Effector memory CD8-positive, alpha-beta T cell (primary cell): ENCODE measurements at regions not wholly inside any gene's neighbourhood (a gene's known extent, or its start where the extent isn't known, plus 50 kb on each side); places are given as distances from the start of the nearest gene placed in this dataset.
"Not testable (repeated sequence)": the region's sequence is repeated elsewhere in the genome, so short reads cannot be mapped to it uniquely, and the experiment has no call there.

Experiments
- ATAC-seq: fragments of 150-1000 bp; cut with Tn5 transposase; replicated peaks from 2 replicates; pipeline ENCODE4 v1.10.0; 2021; ENCODE audit warnings: mild to moderate bottlenecking, moderate library complexity
- DNase-seq, 3 experiments: peaks; one replicate each; pipeline ENCODE4 v3.0.0; 2021
- H3K27ac Mint-ChIP-seq, 2 donors: one replicate each; pipeline ENCODE4 v1.8.0; 2022; ENCODE audit warnings: mild to moderate bottlenecking in 2 of 2, mixed read lengths in 2 of 2, moderate library complexity in 2 of 2
- H3K27me3 Mint-ChIP-seq, 2 donors: one replicate each; pipeline ENCODE4 v1.8.0; 2022; ENCODE audit warnings: mixed read lengths in 2 of 2
- H3K36me3 Mint-ChIP-seq: one replicate; pipeline ENCODE4 v1.8.0; 2022; ENCODE audit warnings: mild to moderate bottlenecking, moderate library complexity, mixed read lengths; ENCODE audit not compliant: insufficient read depth
- H3K4me1 Mint-ChIP-seq, 2 donors: one replicate each; pipeline ENCODE4 v1.8.0; 2022; ENCODE audit warnings: low read depth in 2 of 2, mixed read lengths in 2 of 2
- H3K4me3 Mint-ChIP-seq, 2 donors: one replicate each; pipeline ENCODE4 v1.8.0; 2022; ENCODE audit warnings: mild to moderate bottlenecking in 2 of 2, mixed read lengths in 2 of 2, moderate library complexity in 2 of 2
- H3K9me3 Mint-ChIP-seq, 2 donors: one replicate each; pipeline ENCODE4 v1.8.0; 2022; ENCODE audit warnings: mixed read lengths in 2 of 2

- ATAC-seq: no peak
Measured at GRCh38 chr3:34890247-34890646, 749.1 kb upstream of the ARPP21 start.

GRCh38 chr3:34891941-34892340 lies 747.4 kb upstream of the ARPP21 start:
- Mint-ChIP-seq H3K4me3 (no peak overlapping the region), H3K9me3 (peaks cover 1 to 20% of the 10 kb centered on the region in 2 donors), H3K27ac (no peak overlapping the region), H3K4me1 (no peaks in the 10 kb centered on the region), H3K27me3 (no peaks in the 10 kb centered on the region), H3K36me3 (peaks cover 3% of the 10 kb centered on the region)
- DNase-seq (no peak), ATAC-seq (no peak)

More at GRCh38 chr3:34890247-34890646, 749.1 kb upstream of the ARPP21 start:
- Mint-ChIP-seq H3K36me3 (peaks cover 3% of the 10 kb centered on the region), H3K27me3 (no peaks in the 10 kb centered on the region), H3K27ac (no peak overlapping the region), H3K9me3 (peaks cover 6 to 18% of the 10 kb centered on the region in 2 donors), H3K4me1 (no peaks in the 10 kb centered on the region), H3K4me3 (no peak overlapping the region)
- DNase-seq: no peak

DNA sequence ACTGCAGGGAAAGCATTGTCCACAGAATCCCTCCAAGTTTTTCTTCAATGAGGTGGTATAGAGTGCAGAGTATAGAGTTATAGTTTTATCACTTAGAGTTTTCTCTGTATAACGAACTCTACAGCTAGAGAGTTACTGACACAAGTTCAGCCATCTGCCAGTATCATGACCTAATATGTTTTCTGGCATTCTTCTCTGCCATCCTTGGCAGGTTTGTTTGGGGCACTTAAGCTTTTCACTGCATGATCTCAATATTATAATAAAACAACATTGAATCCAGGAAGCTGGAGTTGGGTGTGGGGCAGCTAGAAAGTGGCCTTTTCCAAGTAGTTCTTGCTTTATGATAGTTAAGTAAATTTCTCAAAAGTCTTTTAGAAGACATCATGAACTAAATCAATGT lies 743.5 kb upstream of the ARPP21 start:
- peaks cover 4 to 13% of the 10 kb centered on the region in 2 donors for H3K9me3 Mint-ChIP-seq
- H3K27me3 Mint-ChIP-seq: no peaks in the 10 kb centered on the region
- DNase-seq (no peak), ATAC-seq (no peak)
- no peaks in the 10 kb centered on the region for H3K36me3 Mint-ChIP-seq
- no peak overlapping the region for H3K4me3 Mint-ChIP-seq
- no peaks in the 10 kb centered on the region for H3K4me1 Mint-ChIP-seq
- no peak overlapping the region for H3K27ac Mint-ChIP-seq

DNA sequence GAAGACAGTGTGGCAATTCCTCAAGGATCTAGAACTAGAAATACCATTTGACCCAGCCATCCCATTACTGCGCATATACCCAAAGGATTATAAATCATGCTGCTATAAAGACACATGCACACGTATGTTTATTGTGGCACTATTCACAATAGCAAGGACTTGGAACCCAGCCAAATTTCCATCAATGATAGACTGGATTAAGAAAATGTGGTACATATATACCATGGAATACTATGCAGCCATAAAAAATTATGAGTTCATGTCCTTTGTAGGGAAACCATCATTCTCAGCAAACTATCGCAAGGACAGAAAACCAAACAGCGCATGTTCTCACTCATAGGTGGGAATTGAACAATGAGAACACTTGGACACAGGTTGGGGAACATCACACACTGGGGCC lies 729.6 kb upstream of the ARPP21 start:
- H3K27ac Mint-ChIP-seq, H3K9me3 Mint-ChIP-seq: not testable (repeated sequence)

DNA sequence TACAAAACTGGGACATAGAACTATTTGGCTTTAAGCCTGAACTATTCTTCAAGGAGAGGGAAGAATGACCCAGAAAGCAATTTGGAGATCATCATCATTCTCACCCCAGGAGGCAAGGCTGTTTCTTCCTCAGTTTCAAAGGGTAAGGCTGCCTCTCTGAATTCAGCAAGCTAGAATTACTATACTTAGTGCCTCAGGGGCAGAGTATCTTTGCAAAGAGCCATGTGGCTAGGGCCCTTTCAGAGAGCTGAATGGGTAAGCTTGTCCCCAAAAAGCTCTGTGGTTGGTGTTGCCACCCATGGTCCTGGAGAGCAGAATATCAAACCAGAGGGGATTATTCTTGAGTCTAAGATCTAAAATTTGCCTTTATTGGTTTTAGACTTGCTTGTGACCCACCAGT lies 720.3 kb upstream of the ARPP21 start:
- ATAC-seq: no peak
- H3K36me3 Mint-ChIP-seq: no peaks in the 10 kb centered on the region
- DNase-seq: no peak
- peaks cover 2 to 12% of the 10 kb centered on the region in 2 donors for H3K9me3 Mint-ChIP-seq
- no peak overlapping the region for H3K27ac Mint-ChIP-seq
- H3K4me3 Mint-ChIP-seq: no peak overlapping the region
- no peaks in the 10 kb centered on the region for H3K27me3 Mint-ChIP-seq
- H3K4me1 Mint-ChIP-seq: no peaks in the 10 kb centered on the region

More for the DNA sequence above, 729.6 kb upstream of the ARPP21 start:
- H3K27me3 Mint-ChIP-seq, H3K4me1 Mint-ChIP-seq, H3K36me3 Mint-ChIP-seq, H3K4me3 Mint-ChIP-seq, ATAC-seq, DNase-seq: not testable (repeated sequence)

GRCh38 chr3:34920806-34921205 lies 718.5 kb upstream of the ARPP21 start:
- H3K9me3 Mint-ChIP-seq: peaks cover 5 to 12% of the 10 kb centered on the region in 2 donors
- no peak overlapping the region for H3K27ac Mint-ChIP-seq
- H3K4me1 Mint-ChIP-seq: no peaks in the 10 kb centered on the region
- no peaks in the 10 kb centered on the region for H3K27me3 Mint-ChIP-seq
- ATAC-seq: no peak
- H3K4me3 Mint-ChIP-seq: no peak overlapping the region
- H3K36me3 Mint-ChIP-seq: no peaks in the 10 kb centered on the region
- no peak for DNase-seq

DNA sequence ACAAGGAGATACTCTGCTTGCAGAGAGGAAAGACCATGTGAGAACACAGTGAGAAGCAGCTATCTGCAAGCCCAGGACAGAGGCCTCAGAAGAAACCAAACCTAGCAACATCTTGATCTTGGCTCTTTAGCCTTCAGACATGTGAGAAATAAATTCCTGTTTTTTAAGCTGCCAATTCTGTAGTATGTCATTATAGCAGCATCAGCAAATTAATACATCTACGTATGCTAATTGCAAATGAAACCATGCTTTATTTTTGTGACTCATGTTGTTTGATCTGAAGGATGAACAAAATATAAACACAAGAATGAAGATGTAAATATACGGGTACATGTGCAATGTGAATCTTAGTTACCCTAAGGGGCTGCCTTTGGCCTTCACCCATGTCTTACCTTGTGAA lies 714.4 kb upstream of the ARPP21 start:
- H3K27me3 Mint-ChIP-seq: no peaks in the 10 kb centered on the region
- ATAC-seq: no peak
- H3K4me3 Mint-ChIP-seq: no peak overlapping the region
- no peaks in the 10 kb centered on the region for H3K4me1 Mint-ChIP-seq
- no peak overlapping the region for H3K27ac Mint-ChIP-seq
- no peaks in the 10 kb centered on the region for H3K36me3 Mint-ChIP-seq
- H3K9me3 Mint-ChIP-seq: peaks cover 0 to 5% of the 10 kb centered on the region in 2 donors
- DNase-seq: no peak

- H3K9me3 Mint-ChIP-seq: peaks cover 0 to 5% of the 10 kb centered on the region in 2 donors
- ATAC-seq (no peak), DNase-seq (no peak)
- no peaks in the 10 kb centered on the region for H3K36me3 Mint-ChIP-seq
- H3K27ac Mint-ChIP-seq: no peak overlapping the region
- H3K4me3 Mint-ChIP-seq: no peak overlapping the region
- no peaks in the 10 kb centered on the region for H3K4me1 Mint-ChIP-seq
- no peaks in the 10 kb centered on the region for H3K27me3 Mint-ChIP-seq
Measured at GRCh38 chr3:34925851-34926250, 713.5 kb upstream of the ARPP21 start.

GRCh38 chr3:34929036-34929435 lies 710.3 kb upstream of the ARPP21 start:
- Mint-ChIP-seq H3K27me3 (no peaks in the 10 kb centered on the region), H3K4me1 (no peaks in the 10 kb centered on the region), H3K27ac (no peak overlapping the region), H3K9me3 (peaks cover 7 to 10% of the 10 kb centered on the region in 2 donors), H3K4me3 (no peak overlapping the region), H3K36me3 (no peaks in the 10 kb centered on the region)
- no peak for ATAC-seq
- DNase-seq: no peak

GRCh38 chr3:34934660-34935059 lies 704.7 kb upstream of the ARPP21 start:
- no peaks in the 10 kb centered on the region for H3K36me3 Mint-ChIP-seq
- ATAC-seq (no peak), DNase-seq (no peak)
- peaks cover 3 to 10% of the 10 kb centered on the region in 2 donors for H3K9me3 Mint-ChIP-seq
- no peak overlapping the region for H3K27ac Mint-ChIP-seq
- no peaks in the 10 kb centered on the region for H3K27me3 Mint-ChIP-seq
- H3K4me1 Mint-ChIP-seq: no peaks in the 10 kb centered on the region
- no peak overlapping the region for H3K4me3 Mint-ChIP-seq

DNA sequence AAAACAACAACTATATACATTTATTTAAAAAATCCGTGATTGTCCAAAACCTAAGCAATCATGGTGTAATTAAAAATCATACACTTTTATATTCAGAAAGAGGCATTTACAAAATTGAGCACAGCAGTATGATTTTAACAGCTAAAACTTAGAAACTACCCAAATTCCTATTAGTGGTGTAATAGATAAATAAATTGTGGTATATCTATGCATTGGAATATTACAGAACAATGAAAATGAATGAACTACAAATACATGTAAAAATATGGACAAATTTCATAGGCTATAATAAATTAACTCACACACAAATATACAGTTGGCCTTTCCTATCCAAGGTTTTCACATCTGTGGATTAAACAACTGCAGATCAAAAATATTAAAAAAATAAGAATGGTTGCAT lies 700.5 kb upstream of the ARPP21 start:
- Mint-ChIP-seq H3K4me3 (no peak overlapping the region), H3K9me3 (peaks cover 6 to 7% of the 10 kb centered on the region in 2 donors), H3K27ac (no peak overlapping the region), H3K27me3 (no peaks in the 10 kb centered on the region), H3K4me1 (no peaks in the 10 kb centered on the region), H3K36me3 (no peaks in the 10 kb centered on the region)
- DNase-seq (no peak), ATAC-seq (no peak)

- H3K4me1 Mint-ChIP-seq: no peaks in the 10 kb centered on the region
- H3K27ac Mint-ChIP-seq: no peak overlapping the region
- no peak for DNase-seq
- H3K27me3 Mint-ChIP-seq: no peaks in the 10 kb centered on the region
- no peaks in the 10 kb centered on the region for H3K36me3 Mint-ChIP-seq
- peaks cover 8 to 14% of the 10 kb centered on the region in 2 donors for H3K9me3 Mint-ChIP-seq
- no peak for ATAC-seq
- H3K4me3 Mint-ChIP-seq: no peak overlapping the region
Measured at GRCh38 chr3:34942256-34942655, 697.1 kb upstream of the ARPP21 start.

- no peak for ATAC-seq
- no peaks in the 10 kb centered on the region for H3K4me1 Mint-ChIP-seq
- no peak overlapping the region for H3K4me3 Mint-ChIP-seq
- H3K36me3 Mint-ChIP-seq: no peaks in the 10 kb centered on the region
- H3K9me3 Mint-ChIP-seq: peaks cover 8 to 9% of the 10 kb centered on the region in 2 donors
- no peaks in the 10 kb centered on the region for H3K27me3 Mint-ChIP-seq
- no peak for DNase-seq
- H3K27ac Mint-ChIP-seq: no peak overlapping the region
Measured at GRCh38 chr3:34947834-34948233, 691.5 kb upstream of the ARPP21 start.

DNA sequence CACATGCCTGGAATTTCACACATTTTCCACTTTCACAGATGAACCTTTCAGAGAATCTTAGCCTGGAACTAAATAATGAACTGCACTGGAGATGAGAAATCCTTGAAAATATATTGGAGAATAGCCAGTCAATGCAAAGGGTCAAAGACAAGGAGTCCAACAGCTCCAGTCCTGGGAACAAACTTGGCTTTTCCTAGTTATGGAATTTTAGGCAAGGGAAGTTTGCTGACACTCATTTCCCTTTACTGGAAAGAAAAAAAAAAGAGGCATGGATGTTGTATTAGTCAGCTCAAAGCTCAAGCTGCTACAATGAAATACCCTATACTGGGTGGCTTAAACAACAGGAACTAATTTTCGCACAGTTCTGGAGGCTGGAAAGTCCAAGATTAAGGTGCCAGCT lies 690.8 kb upstream of the ARPP21 start:
- no peak for ATAC-seq
- no peak for DNase-seq
- no peak overlapping the region for H3K27ac Mint-ChIP-seq
- no peaks in the 10 kb centered on the region for H3K36me3 Mint-ChIP-seq
- no peaks in the 10 kb centered on the region for H3K27me3 Mint-ChIP-seq
- peaks cover 7 to 9% of the 10 kb centered on the region in 2 donors for H3K9me3 Mint-ChIP-seq
- no peak overlapping the region for H3K4me3 Mint-ChIP-seq
- no peaks in the 10 kb centered on the region for H3K4me1 Mint-ChIP-seq

DNA sequence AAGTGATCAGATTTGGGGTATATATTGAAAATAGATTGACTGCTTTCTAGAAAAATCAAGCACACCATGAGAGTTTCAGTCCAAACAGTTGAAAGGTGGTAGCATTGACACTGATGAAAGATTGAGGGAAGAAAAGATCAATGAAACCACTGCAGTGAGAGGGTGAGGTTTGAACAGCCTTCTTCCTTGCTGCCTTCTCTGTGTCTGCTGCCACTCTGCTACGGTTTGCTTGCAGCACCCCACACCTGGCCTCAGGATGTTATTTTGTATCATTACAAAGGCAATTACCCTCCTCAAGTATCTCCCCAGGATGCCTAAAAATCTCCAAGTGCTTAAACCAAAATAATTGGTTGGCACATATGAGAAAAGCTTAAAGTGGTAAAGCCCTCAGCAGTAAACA lies 683.6 kb upstream of the ARPP21 start:
- Mint-ChIP-seq H3K27me3 (no peaks in the 10 kb centered on the region), H3K36me3 (no peaks in the 10 kb centered on the region), H3K4me3 (no peak overlapping the region), H3K4me1 (no peaks in the 10 kb centered on the region), H3K27ac (no peak overlapping the region), H3K9me3 (peaks cover 0 to 11% of the 10 kb centered on the region in 2 donors)
- DNase-seq: no peak
- no peak for ATAC-seq
